Body of pancreas (tissue), 4 donors: ENCODE measurements at regions not wholly inside any gene's neighbourhood (a gene's known extent, or its start where the extent isn't known, plus 50 kb on each side); places are given as distances from the start of the nearest gene placed in this dataset.
A peak's percentile ranks its signal among the peaks of the same experiment; 100 is the strongest.

ENCODE experiments used
- CTCF ChIP-seq, 7 experiments: fragments of 450-650 bp in 4 of 7; fragments of 200-600 bp in 3 of 7; sonication (generic) in 3 of 7; IDR thresholded peaks; one replicate each; pipeline ENCODE4 v1.5.1; 2016 to 2019; ENCODE audit warnings: antibody characterized with exemption in 7 of 7
- POLR2A ChIP-seq, 3 donors: fragments of 450-650 bp; IDR thresholded peaks; one replicate each; pipeline ENCODE4 v1.6.1; 2016; ENCODE audit warnings: antibody characterized with exemption in 3 of 3, mild to moderate bottlenecking in 2 of 3

- TF ChIP-seq CTCF (IDR thresholded peaks at IDR 0.05) (peak in 1 of 7 experiments; percentile 0), POLR2A (IDR thresholded peaks at IDR 0.05) (no peak)
Observed at GRCh38 chr3:194929578-194929960, 243.9 kb downstream of the FAM43A start.
